ENCODE measurements at regions not wholly inside any gene's neighbourhood (a gene's known extent, or its start where the extent isn't known, plus 50 kb on each side); places are given as distances from the start of the nearest gene placed in this dataset.

DNA sequence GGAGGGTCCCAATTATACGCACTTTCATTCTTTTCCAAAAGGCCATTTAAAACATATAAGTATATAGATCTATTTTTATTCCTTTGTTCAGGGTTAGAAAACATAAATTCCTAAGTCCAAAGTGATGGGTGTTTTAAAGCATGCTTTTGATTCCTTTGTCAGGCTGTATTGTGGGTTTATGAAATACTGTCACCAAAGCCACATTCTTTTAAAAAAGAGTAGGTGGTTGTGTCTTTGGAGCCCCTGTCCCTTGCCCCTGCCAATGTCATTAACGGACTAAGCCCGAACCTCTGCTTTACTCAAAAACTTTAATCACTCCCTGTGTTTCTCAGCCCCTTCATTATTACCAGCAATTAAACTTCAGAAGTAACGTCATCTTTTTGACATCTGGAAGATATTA lies 104.9 kb upstream of the APCDD1 start:
- Histone ChIP-seq H3K27ac (ENCODE audit: low read length) (no peak overlapping the region), H3K36me3 (ENCODE audit: control insufficient read depth, insufficient read depth, low read length) (no peaks in the 10 kb centered on the region), H3K27me3 (ENCODE audit: control insufficient read depth, insufficient read depth, low read length) (no peaks in the 10 kb centered on the region), H3K4me1 (ENCODE audit: control insufficient read depth, insufficient read depth, low read length) (no peaks in the 10 kb centered on the region), H3K9me3 (ENCODE audit: control insufficient read depth, insufficient read depth, low read depth, low read length) (no peaks in the 10 kb centered on the region), H3K4me3 (ENCODE audit: low read depth in 2 of 2, low read length in 2 of 2) (no peak overlapping the region)
- ChIA-PET POLR2A (no interaction called here), CTCF (no interaction called here)
- in situ Hi-C loops (cut with HindIII; ENCODE audit: low pct_unique_long_range_greater_than_20kb, low sequenced_read_pairs) (no loop called here), intact Hi-C loops (cut with micrococcal nuclease; ENCODE audit: unreplicated experiment) (no loop called here)
- TF ChIP-seq, protein P1, sequence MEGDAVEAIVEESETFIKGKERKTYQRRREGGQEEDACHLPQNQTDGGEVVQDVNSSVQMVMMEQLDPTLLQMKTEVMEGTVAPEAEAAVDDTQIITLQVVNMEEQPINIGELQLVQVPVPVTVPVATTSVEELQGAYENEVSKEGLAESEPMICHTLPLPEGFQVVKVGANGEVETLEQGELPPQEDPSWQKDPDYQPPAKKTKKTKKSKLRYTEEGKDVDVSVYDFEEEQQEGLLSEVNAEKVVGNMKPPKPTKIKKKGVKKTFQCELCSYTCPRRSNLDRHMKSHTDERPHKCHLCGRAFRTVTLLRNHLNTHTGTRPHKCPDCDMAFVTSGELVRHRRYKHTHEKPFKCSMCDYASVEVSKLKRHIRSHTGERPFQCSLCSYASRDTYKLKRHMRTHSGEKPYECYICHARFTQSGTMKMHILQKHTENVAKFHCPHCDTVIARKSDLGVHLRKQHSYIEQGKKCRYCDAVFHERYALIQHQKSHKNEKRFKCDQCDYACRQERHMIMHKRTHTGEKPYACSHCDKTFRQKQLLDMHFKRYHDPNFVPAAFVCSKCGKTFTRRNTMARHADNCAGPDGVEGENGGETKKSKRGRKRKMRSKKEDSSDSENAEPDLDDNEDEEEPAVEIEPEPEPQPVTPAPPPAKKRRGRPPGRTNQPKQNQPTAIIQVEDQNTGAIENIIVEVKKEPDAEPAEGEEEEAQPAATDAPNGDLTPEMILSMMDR (IDR thresholded peaks at IDR 0.05) = no peak
- TF ChIP-seq POLR2AphosphoS5 (IDR thresholded peaks at IDR 0.05; ENCODE audit: low read depth, low read length) (no peak), TCF7L2 (IDR thresholded peaks at IDR 0.05; ENCODE audit: low read depth, low read length) (no peak), SIN3A (IDR thresholded peaks at IDR 0.05; ENCODE audit: borderline replicate concordance, insufficient read depth, low read depth, low read length) (no peak)
- ATAC-seq (no peak), DNase-seq (ENCODE audit: low read depth, low spot score) (no peak)
- no TSS peak for BruUV-seq (replicated peaks)

- Histone ChIP-seq H3K4me1 (ENCODE audit: control insufficient read depth, insufficient read depth, low read length) (no peaks in the 10 kb centered on the region), H3K27me3 (ENCODE audit: control insufficient read depth, insufficient read depth, low read length) (no peaks in the 10 kb centered on the region; the same call in 1 of the 2 replicates), H3K9me3 (ENCODE audit: control insufficient read depth, insufficient read depth, low read depth, low read length) (no peaks in the 10 kb centered on the region), H3K36me3 (ENCODE audit: control insufficient read depth, insufficient read depth, low read length) (no peaks in the 10 kb centered on the region), H3K27ac (ENCODE audit: low read length) (no peak overlapping the region), H3K4me3 (ENCODE audit: low read depth in 2 of 2, low read length in 2 of 2) (no peak overlapping the region)
- BruUV-seq (replicated peaks) = no TSS peak
- CTCF ChIA-PET = no interaction called here
- no peak for DNase-seq (ENCODE audit: low read depth, low spot score)
- no peak for ATAC-seq
- POLR2A ChIA-PET = no interaction called here
- intact Hi-C loops (cut with micrococcal nuclease; ENCODE audit: unreplicated experiment) (no loop called here), in situ Hi-C loops (cut with HindIII; ENCODE audit: low pct_unique_long_range_greater_than_20kb, low sequenced_read_pairs) (no loop called here)
- no peak for TF ChIP-seq REST (IDR thresholded peaks at IDR 0.05; ENCODE audit: insufficient read depth in 1 of 2, low read depth in 2 of 2, low read length in 1 of 2)
- TF ChIP-seq, protein P1 (IDR thresholded peaks at IDR 0.05) = no peak
- TF ChIP-seq TCF7L2 (IDR thresholded peaks at IDR 0.05; ENCODE audit: low read depth, low read length) = no peak
- no peak for TF ChIP-seq POLR2AphosphoS5 (IDR thresholded peaks at IDR 0.05; ENCODE audit: low read depth, low read length)
- TF ChIP-seq SIN3A (IDR thresholded peaks at IDR 0.05; ENCODE audit: borderline replicate concordance, insufficient read depth, low read depth, low read length) = no peak
These were observed 103.8 kb upstream of the APCDD1 start for GRCh38 chr18:10350661-10351060.

All from Panc1 (cell line).